ENCODE measurements at regions not wholly inside any gene's neighbourhood (a gene's known extent, or its start where the extent isn't known, plus 50 kb on each side); places are given as distances from the start of the nearest gene placed in this dataset.

GRCh38 chr12:75585330-75585729, 73.9 kb upstream of the KRR1 start:
- Histone ChIP-seq H3K27me3 (ENCODE audit: insufficient read depth, poor library complexity, severe bottlenecking) (no peaks in the 10 kb centered on the region), H3K4me3 (replicated peaks; ENCODE audit: insufficient read depth, low read length) (no peak overlapping the region), H3K27ac (replicated peaks) (no peak overlapping the region)
- TF ChIP-seq CTCF (IDR thresholded peaks at IDR 0.05; ENCODE audit: insufficient read depth, low read length): no peak
- no peak for TF ChIP-seq GABPA (IDR thresholded peaks at IDR 0.05; ENCODE audit: low read depth)
- TF ChIP-seq, protein P1, sequence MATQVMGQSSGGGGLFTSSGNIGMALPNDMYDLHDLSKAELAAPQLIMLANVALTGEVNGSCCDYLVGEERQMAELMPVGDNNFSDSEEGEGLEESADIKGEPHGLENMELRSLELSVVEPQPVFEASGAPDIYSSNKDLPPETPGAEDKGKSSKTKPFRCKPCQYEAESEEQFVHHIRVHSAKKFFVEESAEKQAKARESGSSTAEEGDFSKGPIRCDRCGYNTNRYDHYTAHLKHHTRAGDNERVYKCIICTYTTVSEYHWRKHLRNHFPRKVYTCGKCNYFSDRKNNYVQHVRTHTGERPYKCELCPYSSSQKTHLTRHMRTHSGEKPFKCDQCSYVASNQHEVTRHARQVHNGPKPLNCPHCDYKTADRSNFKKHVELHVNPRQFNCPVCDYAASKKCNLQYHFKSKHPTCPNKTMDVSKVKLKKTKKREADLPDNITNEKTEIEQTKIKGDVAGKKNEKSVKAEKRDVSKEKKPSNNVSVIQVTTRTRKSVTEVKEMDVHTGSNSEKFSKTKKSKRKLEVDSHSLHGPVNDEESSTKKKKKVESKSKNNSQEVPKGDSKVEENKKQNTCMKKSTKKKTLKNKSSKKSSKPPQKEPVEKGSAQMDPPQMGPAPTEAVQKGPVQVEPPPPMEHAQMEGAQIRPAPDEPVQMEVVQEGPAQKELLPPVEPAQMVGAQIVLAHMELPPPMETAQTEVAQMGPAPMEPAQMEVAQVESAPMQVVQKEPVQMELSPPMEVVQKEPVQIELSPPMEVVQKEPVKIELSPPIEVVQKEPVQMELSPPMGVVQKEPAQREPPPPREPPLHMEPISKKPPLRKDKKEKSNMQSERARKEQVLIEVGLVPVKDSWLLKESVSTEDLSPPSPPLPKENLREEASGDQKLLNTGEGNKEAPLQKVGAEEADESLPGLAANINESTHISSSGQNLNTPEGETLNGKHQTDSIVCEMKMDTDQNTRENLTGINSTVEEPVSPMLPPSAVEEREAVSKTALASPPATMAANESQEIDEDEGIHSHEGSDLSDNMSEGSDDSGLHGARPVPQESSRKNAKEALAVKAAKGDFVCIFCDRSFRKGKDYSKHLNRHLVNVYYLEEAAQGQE (IDR thresholded peaks at IDR 0.05; ENCODE audit: insufficient replicate concordance, low read depth): no peak
- TF ChIP-seq POLR2AphosphoS5 (IDR thresholded peaks at IDR 0.05; ENCODE audit: low read depth): no peak
- no peak for TF ChIP-seq SPI1 (IDR thresholded peaks at IDR 0.05; ENCODE audit: borderline replicate concordance, low read depth)
- DNase-seq (ENCODE audit: low read depth in 1 of 2, low spot score in 1 of 2): no peak

GRCh38 chr12:75583355-75583754, 71.9 kb upstream of the KRR1 start:
- no peaks in the 10 kb centered on the region for H3K27me3 ChIP-seq (ENCODE audit: insufficient read depth, poor library complexity, severe bottlenecking)
- DNase-seq (ENCODE audit: low read depth in 1 of 2, low spot score in 1 of 2): no peak
- TF ChIP-seq GABPA (IDR thresholded peaks at IDR 0.05; ENCODE audit: low read depth) (no peak), POLR2AphosphoS5 (IDR thresholded peaks at IDR 0.05; ENCODE audit: low read depth) (no peak), SPI1 (IDR thresholded peaks at IDR 0.05; ENCODE audit: borderline replicate concordance, low read depth) (no peak), CTCF (IDR thresholded peaks at IDR 0.05; ENCODE audit: insufficient read depth, low read length) (no peak)
- TF ChIP-seq, protein P1 (IDR thresholded peaks at IDR 0.05; ENCODE audit: insufficient replicate concordance, low read depth): no peak
- no peak overlapping the region for H3K4me3 ChIP-seq (replicated peaks; ENCODE audit: insufficient read depth, low read length)
- no peak overlapping the region for H3K27ac ChIP-seq (replicated peaks)

- TF ChIP-seq SPI1 (IDR thresholded peaks at IDR 0.05; ENCODE audit: borderline replicate concordance, low read depth) (no peak), GABPA (IDR thresholded peaks at IDR 0.05; ENCODE audit: low read depth) (no peak), CTCF (IDR thresholded peaks at IDR 0.05; ENCODE audit: insufficient read depth, low read length) (no peak), POLR2AphosphoS5 (IDR thresholded peaks at IDR 0.05; ENCODE audit: low read depth) (no peak)
- TF ChIP-seq, protein P1 (IDR thresholded peaks at IDR 0.05; ENCODE audit: insufficient replicate concordance, low read depth): no peak
- Histone ChIP-seq H3K4me3 (replicated peaks; ENCODE audit: insufficient read depth, low read length) (no peak overlapping the region), H3K27ac (replicated peaks) (no peak overlapping the region), H3K27me3 (ENCODE audit: insufficient read depth, poor library complexity, severe bottlenecking) (no peaks in the 10 kb centered on the region)
- DNase-seq (ENCODE audit: low read depth in 1 of 2, low spot score in 1 of 2): no peak
Observed at GRCh38 chr12:75581515-75581914, 70.1 kb upstream of the KRR1 start.
